MCF 10A (cell line): ENCODE measurements at regions not wholly inside any gene's neighbourhood (a gene's known extent, or its start where the extent isn't known, plus 50 kb on each side); places are given as distances from the start of the nearest gene placed in this dataset.

Experiments used
- BruUV-seq: library from RNA; stranded (reverse); fragments of 400-500 nt; replicated peaks from 2 replicates; lab custom pipeline; 2021; lab: Mats Ljungman, UMichigan
- CTCF ChIA-PET: fragments of 300-600 bp; sonication (Branson Sonifier 250); formaldehyde crosslinking; extraction: SDS; loops from one replicate; lab custom pipeline; 2021; ENCODE audit warnings: antibody characterized with exemption, inconsistent platforms; lab: Yijun Ruan, JAX
- POLR2A ChIA-PET: fragments of 300-600, 350-650 bp; sonication (Branson Sonifier 250); formaldehyde crosslinking; extraction: SDS; loops from one replicate; lab custom pipeline; 2020; ENCODE audit warnings: antibody characterized with exemption, inconsistent platforms; lab: Yijun Ruan, JAX
- DNase-seq: peaks from one replicate; pipeline ENCODE4 v3.0.0-alpha.2; 2018; ENCODE audit not compliant: unreplicated experiment
- H3K27ac Mint-ChIP-seq: one replicate; pipeline ENCODE4 v1.8.0; 2022; ENCODE audit warnings: mild to moderate bottlenecking, low read depth, mixed read lengths; ENCODE audit not compliant: unreplicated experiment
- H3K27me3 Mint-ChIP-seq: one replicate; pipeline ENCODE4 v1.8.0; 2022; ENCODE audit warnings: mixed read lengths; ENCODE audit not compliant: insufficient read depth, unreplicated experiment
- H3K36me3 Mint-ChIP-seq: one replicate; pipeline ENCODE4 v1.8.0; 2022; ENCODE audit warnings: mild to moderate bottlenecking, moderate library complexity, mixed read lengths; ENCODE audit not compliant: insufficient read depth, unreplicated experiment
- H3K4me1 Mint-ChIP-seq: one replicate; pipeline ENCODE4 v1.8.0; 2022; ENCODE audit warnings: mixed read lengths; ENCODE audit not compliant: insufficient read depth, unreplicated experiment
- H3K4me3 Mint-ChIP-seq: one replicate; pipeline ENCODE4 v1.8.0; 2022; ENCODE audit warnings: mild to moderate bottlenecking, moderate library complexity, mixed read lengths; ENCODE audit not compliant: unreplicated experiment
- H3K9me3 Mint-ChIP-seq: one replicate; pipeline ENCODE4 v1.8.0; 2022; ENCODE audit warnings: mixed read lengths; ENCODE audit not compliant: unreplicated experiment
- intact Hi-C: fragments of 100-400 bp; cut with micrococcal nuclease; formaldehyde crosslinking; loops from 2 replicates; pipeline ENCODE4 v1.14.1; 2022
- TF ChIP-seq, protein P1 (sequence below): fragments of 200-600 bp; IDR thresholded peaks from one replicate; pipeline ENCODE4 v1.8.0; 2022; ENCODE audit warnings: antibody characterized with exemption, mild to moderate bottlenecking; ENCODE audit not compliant: unreplicated experiment

DNA sequence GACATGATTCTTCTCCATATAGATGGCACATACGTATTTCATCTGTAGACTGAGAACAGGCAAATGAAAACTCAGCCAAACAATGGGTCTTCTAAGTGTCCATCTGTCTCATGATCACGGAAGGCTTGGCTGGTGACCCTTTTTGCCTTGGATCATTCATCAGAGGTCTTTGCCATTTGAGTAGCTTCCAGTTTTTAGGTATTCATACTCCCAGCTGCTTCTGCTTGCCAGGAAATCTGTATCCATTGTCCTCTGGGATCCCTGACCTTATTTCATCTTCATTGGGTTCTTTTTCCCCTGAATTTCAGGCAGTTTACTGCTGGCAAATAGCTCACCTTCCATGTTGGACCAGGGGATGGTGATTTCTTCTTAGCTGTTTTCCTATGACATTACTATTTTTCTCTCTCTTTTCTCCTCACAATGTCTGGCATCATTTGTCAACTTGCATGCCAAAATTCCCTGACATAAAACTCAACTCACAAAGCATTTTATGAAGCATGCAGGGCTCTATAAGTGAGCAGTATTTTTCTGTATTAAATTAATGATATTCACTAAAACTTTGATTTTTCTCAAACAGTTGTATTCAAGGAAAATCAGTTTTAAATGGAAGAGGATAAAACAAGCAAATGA lies 241.2 kb downstream of the DNAJB9 start:
- CTCF ChIA-PET = interaction anchor here (0.9 kb wide), 1 partner anchor 17 kb away, joined by 4 read pairs; no protein-coding TSS in a partner anchor
- Mint-ChIP-seq H3K4me3 (no peak overlapping the region), H3K4me1 (no peaks in the 10 kb centered on the region), H3K27me3 (peaks cover 74% of the 10 kb centered on the region), H3K27ac (no peak overlapping the region), H3K9me3 (no peaks in the 10 kb centered on the region), H3K36me3 (no peaks in the 10 kb centered on the region)
- TF ChIP-seq, protein P1, sequence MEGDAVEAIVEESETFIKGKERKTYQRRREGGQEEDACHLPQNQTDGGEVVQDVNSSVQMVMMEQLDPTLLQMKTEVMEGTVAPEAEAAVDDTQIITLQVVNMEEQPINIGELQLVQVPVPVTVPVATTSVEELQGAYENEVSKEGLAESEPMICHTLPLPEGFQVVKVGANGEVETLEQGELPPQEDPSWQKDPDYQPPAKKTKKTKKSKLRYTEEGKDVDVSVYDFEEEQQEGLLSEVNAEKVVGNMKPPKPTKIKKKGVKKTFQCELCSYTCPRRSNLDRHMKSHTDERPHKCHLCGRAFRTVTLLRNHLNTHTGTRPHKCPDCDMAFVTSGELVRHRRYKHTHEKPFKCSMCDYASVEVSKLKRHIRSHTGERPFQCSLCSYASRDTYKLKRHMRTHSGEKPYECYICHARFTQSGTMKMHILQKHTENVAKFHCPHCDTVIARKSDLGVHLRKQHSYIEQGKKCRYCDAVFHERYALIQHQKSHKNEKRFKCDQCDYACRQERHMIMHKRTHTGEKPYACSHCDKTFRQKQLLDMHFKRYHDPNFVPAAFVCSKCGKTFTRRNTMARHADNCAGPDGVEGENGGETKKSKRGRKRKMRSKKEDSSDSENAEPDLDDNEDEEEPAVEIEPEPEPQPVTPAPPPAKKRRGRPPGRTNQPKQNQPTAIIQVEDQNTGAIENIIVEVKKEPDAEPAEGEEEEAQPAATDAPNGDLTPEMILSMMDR = no peak
- BruUV-seq = no TSS peak
- DNase-seq = no peak
- intact Hi-C loops = no loop called here
- POLR2A ChIA-PET = no interaction called here

DNA sequence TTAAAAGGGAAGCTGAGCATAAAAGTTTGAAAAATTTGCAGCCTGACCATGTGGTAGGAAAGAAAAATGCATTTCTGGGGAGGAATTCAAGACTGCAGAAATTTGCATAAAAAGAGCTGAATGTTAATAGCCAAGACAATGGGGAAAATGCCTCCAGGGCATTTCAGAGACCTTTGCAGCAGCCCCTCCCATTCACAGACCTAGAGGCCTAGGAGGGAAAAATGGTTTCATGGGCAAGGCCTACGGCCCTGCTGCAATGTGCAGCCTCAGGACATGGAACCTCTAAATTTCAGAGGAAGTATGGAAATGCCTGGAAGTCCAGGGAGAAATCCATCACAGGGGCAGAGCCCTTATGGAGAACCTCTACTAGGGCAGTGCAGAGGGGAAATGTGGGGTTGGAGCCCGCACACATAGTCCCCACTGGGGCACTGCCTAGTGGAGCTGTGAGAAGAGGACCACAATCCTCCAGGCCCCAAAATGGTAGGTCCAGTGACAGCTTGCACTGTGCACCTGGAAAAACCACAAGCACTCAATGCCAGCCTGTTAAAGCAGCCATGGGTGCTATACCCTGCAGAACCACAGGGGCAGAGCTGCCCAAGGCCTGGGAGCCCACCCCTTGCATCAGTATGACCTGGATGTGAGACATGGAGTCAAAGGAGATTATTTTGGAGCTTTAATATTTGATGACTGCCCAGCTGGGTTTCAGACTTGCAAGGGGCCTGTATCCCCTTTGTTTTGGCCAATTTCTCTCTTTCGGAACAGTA lies 243.8 kb downstream of the DNAJB9 start:
- Mint-ChIP-seq H3K4me3 (no peak overlapping the region), H3K27me3 (peaks cover 60% of the 10 kb centered on the region), H3K36me3 (no peaks in the 10 kb centered on the region), H3K4me1 (no peaks in the 10 kb centered on the region), H3K27ac (no peak overlapping the region), H3K9me3 (no peaks in the 10 kb centered on the region)
- TF ChIP-seq, protein P1 = no peak
- ChIA-PET POLR2A (no interaction called here), CTCF (interaction anchor here (0.7 kb wide), 1 partner anchor 36 kb away, joined by 4 read pairs; no protein-coding TSS in a partner anchor)
- BruUV-seq = no TSS peak
- intact Hi-C loops = no loop called here
- DNase-seq = no peak

DNA sequence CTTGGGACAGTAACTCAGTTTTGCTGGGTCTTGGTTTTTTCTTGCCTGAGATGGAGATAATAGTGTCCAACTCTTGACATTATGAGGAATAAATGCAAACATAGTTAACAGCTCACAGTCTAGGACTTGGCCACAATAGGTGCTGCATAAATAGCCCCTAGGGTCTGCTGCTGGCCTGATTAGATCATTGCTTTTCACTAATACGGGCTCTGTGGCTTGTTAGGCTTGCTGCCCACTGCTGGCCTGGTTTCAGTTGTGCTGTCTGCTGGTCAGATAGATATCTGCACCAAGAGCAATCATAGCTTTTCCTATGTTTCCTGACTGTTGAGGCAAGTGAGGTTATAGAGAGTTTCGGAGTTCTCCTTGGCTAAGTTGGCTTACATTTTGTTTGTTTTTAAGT lies 246.1 kb downstream of the DNAJB9 start:
- Mint-ChIP-seq H3K27me3 (peaks cover 62% of the 10 kb centered on the region), H3K4me1 (no peaks in the 10 kb centered on the region), H3K4me3 (no peak overlapping the region), H3K36me3 (no peaks in the 10 kb centered on the region), H3K9me3 (no peaks in the 10 kb centered on the region), H3K27ac (no peak overlapping the region)
- CTCF ChIA-PET = interaction anchor here (1.6 kb wide), 1 partner anchor 10 kb away, joined by 9 read pairs; no protein-coding TSS in a partner anchor
- TF ChIP-seq, protein P1 = no peak
- POLR2A ChIA-PET = no interaction called here
- intact Hi-C loops = no loop called here
- BruUV-seq = no TSS peak
- DNase-seq = no peak

DNA sequence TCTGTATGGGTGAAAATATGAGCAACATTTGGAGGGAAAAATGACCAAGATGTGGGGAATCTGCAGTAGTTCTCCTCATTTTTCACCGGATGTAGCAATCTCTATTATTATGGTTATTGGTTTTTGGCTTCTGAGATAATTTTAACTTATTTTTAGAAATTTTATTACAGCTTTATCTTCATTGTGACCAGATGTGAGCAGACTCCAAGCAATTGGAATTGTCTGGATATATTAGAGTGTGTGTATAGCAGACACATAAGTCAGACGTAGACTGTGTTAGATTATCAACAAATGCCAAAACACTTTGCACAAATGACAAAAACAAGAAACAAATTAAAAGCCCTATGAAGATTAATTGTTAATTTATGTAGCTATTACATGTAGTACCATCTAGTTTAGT lies 249.1 kb downstream of the DNAJB9 start:
- no peaks in the 10 kb centered on the region for H3K9me3 Mint-ChIP-seq
- no peaks in the 10 kb centered on the region for H3K36me3 Mint-ChIP-seq

More for the DNA sequence above, 249.1 kb downstream of the DNAJB9 start:
- CTCF ChIA-PET = interaction anchor here (1.9 kb wide), 1 partner anchor 13 kb away, joined by 6 read pairs; no protein-coding TSS in a partner anchor
- BruUV-seq = no TSS peak
- Mint-ChIP-seq H3K4me1 (no peaks in the 10 kb centered on the region), H3K4me3 (no peak overlapping the region), H3K27me3 (peaks cover 68% of the 10 kb centered on the region), H3K27ac (no peak overlapping the region)
- TF ChIP-seq, protein P1 = no peak
- POLR2A ChIA-PET = no interaction called here
- DNase-seq = no peak
- intact Hi-C loops = no loop called here
